KG1 (cell line): ENCODE measurements at regions not wholly inside any gene's neighbourhood (a gene's known extent, or its start where the extent isn't known, plus 50 kb on each side); places are given as distances from the start of the nearest gene placed in this dataset.

Experiments used
- DNase-seq: peaks from one replicate; lab custom pipeline; 2025; lab: John Stamatoyannopoulos, UW

GRCh38 chr17:74145756-74146155 lies 57.7 kb upstream of the RPL38 start:
- no peak for DNase-seq

- no peak for DNase-seq
Measured at GRCh38 chr17:74146196-74146595, 57.3 kb upstream of the RPL38 start.

- no peak for DNase-seq
Measured at GRCh38 chr17:74147056-74147835, 56.2 kb upstream of the RPL38 start.

GRCh38 chr17:74147966-74148365 lies 55.5 kb upstream of the RPL38 start:
- no peak for DNase-seq

GRCh38 chr17:74148446-74148845 lies 55.0 kb upstream of the RPL38 start:
- DNase-seq: no peak

GRCh38 chr17:74148901-74149596 lies 54.4 kb upstream of the RPL38 start:
- no peak for DNase-seq

GRCh38 chr17:74149597-74150427 lies 53.7 kb upstream of the RPL38 start:
- DNase-seq: no peak

- no peak for DNase-seq
Measured at GRCh38 chr17:74150428-74151025, 53.0 kb upstream of the RPL38 start.

GRCh38 chr17:74151551-74152315 lies 51.7 kb upstream of the RPL38 start:
- DNase-seq: no peak

GRCh38 chr17:74152591-74153455 lies 50.7 kb upstream of the RPL38 start:
- no peak for DNase-seq

GRCh38 chr17:74153456-74153810 lies 50.0 kb upstream of the RPL38 start:
- DNase-seq: no peak
